ENCODE measurements at regions not wholly inside any gene's neighbourhood (a gene's known extent, or its start where the extent isn't known, plus 50 kb on each side); places are given as distances from the start of the nearest gene placed in this dataset.

- TF ChIP-seq CTCF (IDR thresholded peaks at IDR 0.05) (no peak), POLR2A (IDR thresholded peaks at IDR 0.05) (no peak)
Measured at GRCh38 chr1:59173721-59174120, 123.2 kb upstream of the FGGY start.
